GM12878 (cell line): ENCODE measurements at regions not wholly inside any gene's neighbourhood (a gene's known extent, or its start where the extent isn't known, plus 50 kb on each side); places are given as distances from the start of the nearest gene placed in this dataset.
A peak's percentile ranks its signal among the peaks of the same experiment; 100 is the strongest.

Experiments
- CUX1 ChIP-seq: IDR thresholded peaks from 2 replicates; pipeline ENCODE4 v1.6.1; 2012; ENCODE audit warnings: improper control_type of control experiment, low read depth, low read length; ENCODE audit not compliant: insufficient replicate concordance
- EZH2 ChIP-seq: IDR thresholded peaks from 2 replicates; pipeline ENCODE4 v1.6.1; 2012; ENCODE audit warnings: low read depth, mild to moderate bottlenecking, control low read depth, inconsistent platforms, low read length, borderline replicate concordance; ENCODE audit not compliant: control insufficient read depth
- IKZF2 ChIP-seq, 2 experiments: fragments of 450-650 bp; IDR thresholded peaks; 2 replicates each; pipeline ENCODE4 v1.6.1; 2017; ENCODE audit warnings: mild to moderate bottlenecking in 2 of 2, moderate library complexity in 2 of 2
- NBN ChIP-seq: fragments of 450-650 bp; IDR thresholded peaks from 2 replicates; pipeline ENCODE4 v1.6.1; 2016
- NFYB ChIP-seq: IDR thresholded peaks from 2 replicates; pipeline ENCODE4 v1.6.1; 2011; ENCODE audit warnings: low read depth, mild to moderate bottlenecking, low read length, improper control_type of control experiment, moderate library complexity; ENCODE audit not compliant: insufficient read depth
- PKNOX1 ChIP-seq: fragments of 450-650 bp; IDR thresholded peaks from 2 replicates; pipeline ENCODE4 v1.6.1; 2016; ENCODE audit warnings: mild to moderate bottlenecking
- POLR2AphosphoS2 ChIP-seq: IDR thresholded peaks from 2 replicates; pipeline ENCODE4 v1.6.1; 2011; ENCODE audit warnings: low read depth, mild to moderate bottlenecking, low read length, improper control_type of control experiment, moderate library complexity
- RBBP5 ChIP-seq: fragments of 200-600 bp; sonication (generic); conservative IDR thresholded peaks from 2 replicates; pipeline ENCODE4 v1.6.1; 2016
- RUNX3 ChIP-seq: IDR thresholded peaks from 2 replicates; pipeline ENCODE4 v1.6.1; 2012; ENCODE audit warnings: low read length, inconsistent platforms
- SKIL ChIP-seq: fragments of 450-650 bp; IDR thresholded peaks from 2 replicates; pipeline ENCODE4 v1.6.1; 2017; ENCODE audit warnings: mild to moderate bottlenecking, low read depth, inconsistent platforms; ENCODE audit not compliant: poor library complexity, severe bottlenecking
- SPI1 ChIP-seq: IDR thresholded peaks from 2 replicates; pipeline ENCODE4 v1.6.1; 2011; ENCODE audit warnings: low read depth, mild to moderate bottlenecking, low read length, moderate library complexity, borderline replicate concordance; ENCODE audit not compliant: insufficient read depth
- SRF ChIP-seq, 2 experiments: IDR thresholded peaks; 2 replicates each; pipeline ENCODE4 v1.6.1; 2011; ENCODE audit warnings: low read depth in 2 of 2, low read length in 2 of 2, mild to moderate bottlenecking in 1 of 2, moderate library complexity in 1 of 2
- ZBTB33 ChIP-seq: fragments of 450-650 bp; IDR thresholded peaks from 2 replicates; pipeline ENCODE4 v1.6.1; 2017; ENCODE audit warnings: mild to moderate bottlenecking
- ZNF207 ChIP-seq: fragments of 450-650 bp; IDR thresholded peaks from 2 replicates; pipeline ENCODE4 v1.6.1; 2014; ENCODE audit warnings: antibody characterized with exemption, mild to moderate bottlenecking, borderline replicate concordance
- ZNF217 ChIP-seq: fragments of 450-650 bp; IDR thresholded peaks from 2 replicates; pipeline ENCODE4 v1.6.1; 2017; ENCODE audit warnings: antibody characterized with exemption, mild to moderate bottlenecking
- ZNF622 ChIP-seq: fragments of 450-650 bp; IDR thresholded peaks from 2 replicates; pipeline ENCODE4 v1.6.1; 2017; ENCODE audit warnings: mild to moderate bottlenecking, inconsistent platforms
- ZZZ3 ChIP-seq: IDR thresholded peaks from 2 replicates; pipeline ENCODE4 v1.6.1; 2011; ENCODE audit warnings: low read depth; ENCODE audit not compliant: control insufficient read depth, insufficient read length

GRCh38 chr7:73971322-73971703 is 56.7 kb upstream of the ELN start (continued):
- TF ChIP-seq ZBTB33 (no peak), IKZF2 (IDR thresholded peaks at IDR 0.05) (peak; percentile 78 to 81), RBBP5 (no peak), ZNF217 (no peak), NBN (peak; percentile 66), ZZZ3 (peak; percentile 67), SKIL (peak; percentile 38), RUNX3 (peak; percentile 28; the same call in 1 of the 2 replicates), ZNF622 (no peak), CUX1 (no peak), SPI1 (peak; percentile 59; the same call in 1 of the 2 replicates), SRF (IDR thresholded peaks at IDR 0.05; ENCODE audit: low read depth in 2 of 2, low read length in 2 of 2) (no peak), ZNF207 (no peak), POLR2AphosphoS2 (no peak), EZH2 (no peak), PKNOX1 (peak; percentile 56; the same call in 1 of the 2 replicates), NFYB (no peak)
